ENCODE measurements at regions not wholly inside any gene's neighbourhood (a gene's known extent, or its start where the extent isn't known, plus 50 kb on each side); places are given as distances from the start of the nearest gene placed in this dataset.

GRCh38 chr1:5758000-5758858 is 234.0 kb downstream of the NPHP4 start:
- Mint-ChIP-seq H3K36me3 (ENCODE audit: low read depth) (no peaks in the 10 kb centered on the region), H3K9me3 (peaks cover 3% of the 10 kb centered on the region), H3K27me3 (ENCODE audit: low read depth) (peaks cover 28% of the 10 kb centered on the region), H3K27ac (no peak overlapping the region), H3K4me1 (no peaks in the 10 kb centered on the region), H3K4me3 (no peak overlapping the region)
- TF ChIP-seq CTCF (IDR thresholded peaks at IDR 0.05; ENCODE audit: unreplicated experiment in 3 of 3), result no peak

- no peak overlapping the region for H3K4me3 Mint-ChIP-seq
- no peak for TF ChIP-seq CTCF (IDR thresholded peaks at IDR 0.05; ENCODE audit: unreplicated experiment in 3 of 3)
- H3K4me1 Mint-ChIP-seq, result no peaks in the 10 kb centered on the region
- H3K9me3 Mint-ChIP-seq, result peaks cover 3% of the 10 kb centered on the region
- no peak overlapping the region for H3K27ac Mint-ChIP-seq
- H3K27me3 Mint-ChIP-seq (ENCODE audit: low read depth), result peaks cover 25% of the 10 kb centered on the region
- H3K36me3 Mint-ChIP-seq (ENCODE audit: low read depth), result no peaks in the 10 kb centered on the region
Observed at GRCh38 chr1:5757187-5757805, 234.9 kb downstream of the NPHP4 start.

GRCh38 chr1:5756434-5757186 is 235.6 kb downstream of the NPHP4 start:
- no peak overlapping the region for H3K27ac Mint-ChIP-seq
- no peak overlapping the region for H3K4me3 Mint-ChIP-seq
- no peak for TF ChIP-seq CTCF (IDR thresholded peaks at IDR 0.05; ENCODE audit: unreplicated experiment in 3 of 3)
- no peaks in the 10 kb centered on the region for H3K4me1 Mint-ChIP-seq
- H3K36me3 Mint-ChIP-seq (ENCODE audit: low read depth), result no peaks in the 10 kb centered on the region
- H3K9me3 Mint-ChIP-seq, result peaks cover 3% of the 10 kb centered on the region
- H3K27me3 Mint-ChIP-seq (ENCODE audit: low read depth), result peaks cover 27% of the 10 kb centered on the region

- Mint-ChIP-seq H3K4me1 (no peaks in the 10 kb centered on the region), H3K36me3 (ENCODE audit: low read depth) (no peaks in the 10 kb centered on the region), H3K27me3 (ENCODE audit: low read depth) (peaks cover 28% of the 10 kb centered on the region), H3K4me3 (no peak overlapping the region), H3K27ac (no peak overlapping the region), H3K9me3 (peaks cover 2% of the 10 kb centered on the region)
- no peak for TF ChIP-seq CTCF (IDR thresholded peaks at IDR 0.05; ENCODE audit: unreplicated experiment in 3 of 3)
Observed at GRCh38 chr1:5755552-5756125, 236.6 kb downstream of the NPHP4 start.

- no peaks in the 10 kb centered on the region for H3K36me3 Mint-ChIP-seq (ENCODE audit: low read depth)
- no peak overlapping the region for H3K27ac Mint-ChIP-seq
- no peak for TF ChIP-seq CTCF (IDR thresholded peaks at IDR 0.05; ENCODE audit: unreplicated experiment in 3 of 3)
- H3K9me3 Mint-ChIP-seq, result no peaks in the 10 kb centered on the region
- H3K4me3 Mint-ChIP-seq, result no peak overlapping the region
- H3K4me1 Mint-ChIP-seq, result peaks cover 2% of the 10 kb centered on the region
- H3K27me3 Mint-ChIP-seq (ENCODE audit: low read depth), result peaks cover 23% of the 10 kb centered on the region
Observed at GRCh38 chr1:5754817-5755551, 237.2 kb downstream of the NPHP4 start.
